H9 (cell line): ENCODE measurements at regions not wholly inside any gene's neighbourhood (a gene's known extent, or its start where the extent isn't known, plus 50 kb on each side); places are given as distances from the start of the nearest gene placed in this dataset.

Source experiments
- DNase-seq: peaks from one replicate; pipeline ENCODE4 v3.0.0-alpha.2; 2017
- H2AFZ ChIP-seq: one replicate; pipeline ENCODE4 v1.6.1; 2013; ENCODE audit warnings: mild to moderate bottlenecking, low read length, control low read depth, moderate library complexity
- H2AK5ac ChIP-seq: 2 replicates; pipeline ENCODE4 v1.6.1; 2013; ENCODE audit warnings: low read length, control low read depth, mixed read lengths; ENCODE audit not compliant: insufficient read length
- H2BK120ac ChIP-seq: one replicate; pipeline ENCODE4 v1.6.1; 2013; ENCODE audit warnings: low read depth, mild to moderate bottlenecking, low read length, control low read depth, inconsistent platforms; ENCODE audit not compliant: poor library complexity, severe bottlenecking
- H2BK12ac ChIP-seq: 2 replicates; pipeline ENCODE4 v1.6.1; 2013; ENCODE audit warnings: low read length, control low read depth, mixed read lengths, low read depth; ENCODE audit not compliant: insufficient read length
- H2BK15ac ChIP-seq: 2 replicates; pipeline ENCODE4 v1.6.1; 2013; ENCODE audit warnings: low read depth, low read length, control low read depth
- H2BK20ac ChIP-seq: one replicate; pipeline ENCODE4 v1.6.1; 2013; ENCODE audit warnings: low read depth, mild to moderate bottlenecking, low read length, control low read depth, inconsistent platforms; ENCODE audit not compliant: poor library complexity, severe bottlenecking
- H2BK5ac ChIP-seq: 2 replicates; pipeline ENCODE4 v1.6.1; 2013; ENCODE audit warnings: low read length, control low read depth, mixed read lengths; ENCODE audit not compliant: insufficient read length
- H3K14ac ChIP-seq: 2 replicates; pipeline ENCODE4 v1.6.1; 2013; ENCODE audit warnings: low read length, control low read depth; ENCODE audit not compliant: insufficient read depth
- H3K18ac ChIP-seq: 2 replicates; pipeline ENCODE4 v1.6.1; 2013; ENCODE audit warnings: low read depth, mild to moderate bottlenecking, mixed read lengths, low read length, control low read depth; ENCODE audit not compliant: insufficient read length
- H3K23ac ChIP-seq: 2 replicates; pipeline ENCODE4 v1.6.1; 2013; ENCODE audit warnings: low read length, control low read depth, mixed read lengths, low read depth; ENCODE audit not compliant: insufficient read length
- H3K23me2 ChIP-seq: 2 replicates; pipeline ENCODE4 v1.6.1; 2013; ENCODE audit warnings: low read depth, mild to moderate bottlenecking, mixed read lengths, low read length, control low read depth; ENCODE audit not compliant: insufficient read length, poor library complexity, severe bottlenecking
- H3K27ac ChIP-seq: 2 replicates; pipeline ENCODE4 v1.5.1; 2013; ENCODE audit warnings: low read length, control low read depth, mixed read lengths, low read depth; ENCODE audit not compliant: insufficient read length
- H3K27me3 ChIP-seq: 2 replicates; pipeline ENCODE4 v1.6.1; 2013; ENCODE audit warnings: low read length, control low read depth, inconsistent platforms; ENCODE audit not compliant: insufficient read depth
- H3K4ac ChIP-seq: 2 replicates; pipeline ENCODE4 v1.6.1; 2013; ENCODE audit warnings: low read depth, mild to moderate bottlenecking, control low read depth, inconsistent platforms, low read length, moderate library complexity
- H3K4me1 ChIP-seq: 2 replicates; pipeline ENCODE4 v1.6.1; 2013; ENCODE audit warnings: low read length, control low read depth, inconsistent platforms; ENCODE audit not compliant: insufficient read depth
- H3K4me2 ChIP-seq: 2 replicates; pipeline ENCODE4 v1.6.1; 2013; ENCODE audit warnings: low read length, control low read depth, mixed read lengths; ENCODE audit not compliant: insufficient read length, insufficient read depth
- H3K56ac ChIP-seq: 2 replicates; pipeline ENCODE4 v1.6.1; 2013; ENCODE audit warnings: low read depth, mild to moderate bottlenecking, mixed read lengths, low read length, control low read depth; ENCODE audit not compliant: insufficient read length
- H3K79me1 ChIP-seq: 2 replicates; pipeline ENCODE4 v1.6.1; 2013; ENCODE audit warnings: low read depth, mild to moderate bottlenecking, moderate library complexity, low read length, control low read depth, inconsistent platforms; ENCODE audit not compliant: insufficient read depth, poor library complexity, severe bottlenecking
- H3K79me2 ChIP-seq: 2 replicates; pipeline ENCODE4 v1.6.1; 2013; ENCODE audit warnings: low read length, control low read depth, inconsistent platforms; ENCODE audit not compliant: insufficient read depth
- H3K9ac ChIP-seq: 2 replicates; pipeline ENCODE4 v1.6.1; 2013; ENCODE audit warnings: low read length, control low read depth, mixed read lengths; ENCODE audit not compliant: insufficient read length; ENCODE audit errors: extremely low read depth
- H3K9me3 ChIP-seq: one replicate; pipeline ENCODE4 v1.6.1; 2013; ENCODE audit warnings: low read depth, low read length, inconsistent platforms; ENCODE audit not compliant: control insufficient read depth
- H3T11ph ChIP-seq: one replicate; pipeline ENCODE4 v1.6.1; 2013; ENCODE audit warnings: mild to moderate bottlenecking, low read length, control low read depth, inconsistent platforms
- H4K20me1 ChIP-seq: one replicate; pipeline ENCODE4 v1.6.1; 2013; ENCODE audit not compliant: control insufficient read depth, insufficient read length, insufficient read depth
- H4K5ac ChIP-seq: 2 replicates; pipeline ENCODE4 v1.6.1; 2013; ENCODE audit warnings: low read depth, mild to moderate bottlenecking, mixed read lengths, low read length, control low read depth; ENCODE audit not compliant: insufficient read length
- H4K8ac ChIP-seq: replicated peaks from 2 replicates; pipeline ENCODE4 v1.6.1; 2013; ENCODE audit warnings: low read length, control low read depth, mixed read lengths, low read depth; ENCODE audit not compliant: insufficient read length
- H4K91ac ChIP-seq: 2 replicates; pipeline ENCODE4 v1.6.1; 2013; ENCODE audit warnings: low read depth, mild to moderate bottlenecking, moderate library complexity, mixed read lengths, low read length, control low read depth; ENCODE audit not compliant: insufficient read length
- H3K27ac Mint-ChIP-seq, 3 experiments: 2 replicates in 2 of 3; 3 replicates in 1 of 3; pipeline ENCODE4 v1.8.0; 2020 to 2021; ENCODE audit warnings: mixed read lengths in 3 of 3, mild to moderate bottlenecking in 1 of 3, moderate library complexity in 1 of 3
- H3K27me3 Mint-ChIP-seq: 2 replicates; pipeline ENCODE4 v1.8.0; 2021; ENCODE audit warnings: low read depth, mild to moderate bottlenecking, moderate library complexity, mixed read lengths
- H3K36me3 Mint-ChIP-seq, 3 experiments: 2 replicates in 2 of 3; 3 replicates in 1 of 3; pipeline ENCODE4 v1.8.0; 2020 to 2021; ENCODE audit warnings: low read depth in 3 of 3, mixed read lengths in 3 of 3; ENCODE audit not compliant: insufficient read depth in 1 of 3
- H3K4me1 Mint-ChIP-seq, 2 experiments: 2 replicates each; pipeline ENCODE4 v1.8.0; 2020; ENCODE audit warnings: mixed read lengths in 2 of 2
- H3K4me3 Mint-ChIP-seq, 2 experiments: 2 replicates in 1 of 2; 3 replicates in 1 of 2; pipeline ENCODE4 v1.8.0; 2020 to 2021; ENCODE audit warnings: mild to moderate bottlenecking in 2 of 2, mixed read lengths in 2 of 2, moderate library complexity in 1 of 2
- H3K9me3 Mint-ChIP-seq, 2 experiments: 2 replicates in 1 of 2; 3 replicates in 1 of 2; pipeline ENCODE4 v1.8.0; 2020; ENCODE audit warnings: mild to moderate bottlenecking in 2 of 2, mixed read lengths in 2 of 2, moderate library complexity in 1 of 2
- WGBS: extraction: QIAGEN DNeasy Blood & Tissue Kit; methylation state at CpG from one replicate; pipeline ENCODE4 v1.1.7; 2013; ENCODE audit warnings: missing lambda C conversion rate, low lambda C conversion rate, mixed read lengths; ENCODE audit not compliant: insufficient read length; ENCODE audit errors: extremely low coverage; 5-methylcytosine and 5-hydroxymethylcytosine counted together
- TF ChIP-seq, protein P1 (sequence below): fragments of 200-600 bp; sonication (generic); conservative IDR thresholded peaks from 3 replicates; pipeline ENCODE4 v1.8.0; 2021; ENCODE audit warnings: antibody characterized with exemption, mild to moderate bottlenecking

DNA sequence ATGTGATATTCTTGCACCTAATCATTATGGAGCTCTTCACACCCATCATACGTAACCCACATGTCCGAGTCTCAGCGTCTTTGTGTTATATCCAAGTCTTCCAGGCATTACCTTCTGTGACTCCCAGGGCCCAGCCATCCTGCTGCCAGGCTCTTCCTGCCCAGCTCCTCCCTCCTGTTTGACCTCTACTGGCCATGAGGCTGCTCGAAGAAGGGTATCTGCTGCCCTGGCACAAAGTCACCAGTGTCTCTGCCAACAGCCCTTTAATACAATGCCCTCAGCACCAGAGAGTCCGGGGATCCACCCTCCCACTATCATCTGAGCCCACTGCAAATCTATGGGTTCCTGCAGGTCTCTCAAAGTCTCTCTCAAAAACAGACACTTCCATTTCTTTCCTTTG is 65.3 kb upstream of the WAC start:
- Mint-ChIP-seq H3K27me3 (no peaks in the 10 kb centered on the region), H3K4me1 (peaks cover 25 to 27% of the 10 kb centered on the region in 2 experiments), H3K9me3 (no peaks in the 10 kb centered on the region), H3K36me3 (no peaks in the 10 kb centered on the region), H3K4me3 (no peak overlapping the region), H3K27ac (no peak overlapping the region; a peak in 1 of 7 replicates)
- Histone ChIP-seq H3K56ac (no peak overlapping the region), H3K27ac (no peak overlapping the region), H4K8ac (no peak overlapping the region), H4K91ac (no peak overlapping the region), H3K4ac (no peak overlapping the region), H3K4me1 (peaks cover 2% of the 10 kb centered on the region; the same call in 1 of the 2 replicates), H2BK12ac (no peak overlapping the region), H2BK20ac (no peak overlapping the region), H2AK5ac (no peak overlapping the region), H3K18ac (no peak overlapping the region), H2BK120ac (no peak overlapping the region), H3K4me2 (no peak overlapping the region), H2AFZ (no peak overlapping the region), H4K20me1 (no peaks in the 10 kb centered on the region), H3K23me2 (no peaks in the 10 kb centered on the region), H2BK15ac (no peak overlapping the region), H2BK5ac (no peak overlapping the region), H3K27me3 (no peaks in the 10 kb centered on the region), H4K5ac (no peak overlapping the region), H3K9ac (no peak overlapping the region), H3K79me2 (no peaks in the 10 kb centered on the region), H3T11ph (no peak overlapping the region), H3K23ac (no peak overlapping the region), H3K79me1 (no peaks in the 10 kb centered on the region), H3K9me3 (no peaks in the 10 kb centered on the region), H3K14ac (no peak overlapping the region)
- TF ChIP-seq, protein P1, sequence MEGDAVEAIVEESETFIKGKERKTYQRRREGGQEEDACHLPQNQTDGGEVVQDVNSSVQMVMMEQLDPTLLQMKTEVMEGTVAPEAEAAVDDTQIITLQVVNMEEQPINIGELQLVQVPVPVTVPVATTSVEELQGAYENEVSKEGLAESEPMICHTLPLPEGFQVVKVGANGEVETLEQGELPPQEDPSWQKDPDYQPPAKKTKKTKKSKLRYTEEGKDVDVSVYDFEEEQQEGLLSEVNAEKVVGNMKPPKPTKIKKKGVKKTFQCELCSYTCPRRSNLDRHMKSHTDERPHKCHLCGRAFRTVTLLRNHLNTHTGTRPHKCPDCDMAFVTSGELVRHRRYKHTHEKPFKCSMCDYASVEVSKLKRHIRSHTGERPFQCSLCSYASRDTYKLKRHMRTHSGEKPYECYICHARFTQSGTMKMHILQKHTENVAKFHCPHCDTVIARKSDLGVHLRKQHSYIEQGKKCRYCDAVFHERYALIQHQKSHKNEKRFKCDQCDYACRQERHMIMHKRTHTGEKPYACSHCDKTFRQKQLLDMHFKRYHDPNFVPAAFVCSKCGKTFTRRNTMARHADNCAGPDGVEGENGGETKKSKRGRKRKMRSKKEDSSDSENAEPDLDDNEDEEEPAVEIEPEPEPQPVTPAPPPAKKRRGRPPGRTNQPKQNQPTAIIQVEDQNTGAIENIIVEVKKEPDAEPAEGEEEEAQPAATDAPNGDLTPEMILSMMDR, result no peak
- no peak for DNase-seq
- WGBS, result no CpG with 5 or more reads among the region's 5 CpGs
